Transverse colon (tissue), 3 donors: ENCODE measurements at regions not wholly inside any gene's neighbourhood (a gene's known extent, or its start where the extent isn't known, plus 50 kb on each side); places are given as distances from the start of the nearest gene placed in this dataset.

Experiments used
- CTCF ChIP-seq, 5 experiments: fragments of 200-600 bp in 3 of 5; fragments of 450-650 bp in 2 of 5; sonication (generic) in 3 of 5; IDR thresholded peaks; 1 replicate in 2 of 5; 2 replicates in 3 of 5; pipeline ENCODE4 v1.5.1; 2016 to 2017; ENCODE audit warnings: antibody characterized with exemption in 5 of 5, inconsistent platforms in 3 of 5, mild to moderate bottlenecking in 2 of 5, moderate library complexity in 1 of 5
- EP300 ChIP-seq: sonication (generic); formaldehyde crosslinking; IDR thresholded peaks from one replicate; pipeline ENCODE4 v1.6.1; 2017; ENCODE audit warnings: antibody characterized with exemption, low read depth

GRCh38 chr17:69822314-69822875 lies 252.6 kb upstream of the KCNJ16 start:
- TF ChIP-seq CTCF (IDR thresholded peaks at IDR 0.05): no peak
- TF ChIP-seq EP300: no peak
